ENCODE measurements at regions not wholly inside any gene's neighbourhood (a gene's known extent, or its start where the extent isn't known, plus 50 kb on each side); places are given as distances from the start of the nearest gene placed in this dataset.

GRCh38 chr10:121078672-121079102 lies 227.5 kb downstream of the WDR11 start:
- no peak overlapping the region for H3K4me2 ChIP-seq (ENCODE audit: control insufficient read depth, insufficient read depth)
- no peaks in the 10 kb centered on the region for H3K9me3 ChIP-seq (replicated peaks; ENCODE audit: control insufficient read depth, insufficient read depth, low read length)
- no peak for DNase-seq (ENCODE audit: low read depth, low spot score)
- ATAC-seq: no peak
- no peak overlapping the region for H3K9ac ChIP-seq (ENCODE audit: control insufficient read depth, insufficient read depth, low read length)
- no peaks in the 10 kb centered on the region for H4K20me1 ChIP-seq (ENCODE audit: control insufficient read depth, insufficient read depth)
- no peaks in the 10 kb centered on the region for H3K4me1 ChIP-seq (ENCODE audit: control insufficient read depth, insufficient read depth, low read length)
- intact Hi-C loops (cut with micrococcal nuclease; ENCODE audit: unreplicated experiment): no loop called here
- H3K4me3 ChIP-seq: no peak overlapping the region
- CTCF ChIA-PET: no interaction called here
- no peak overlapping the region for H3K27ac ChIP-seq (ENCODE audit: control insufficient read depth, insufficient read depth)
- H3K27me3 ChIP-seq (replicated peaks in 1 of 2; ENCODE audit: control insufficient read depth in 2 of 2, insufficient read depth in 2 of 2, low read length in 1 of 2): peaks cover 0 to 6% of the 10 kb centered on the region in 2 experiments; a peak in 2 of 4 replicates
- 39% methylated on average over 8 of the region's 8 CpGs for WGBS (ENCODE audit: insufficient coverage, insufficient replicate concordance, low lambda C conversion rate, missing lambda C conversion rate)
- no TSS peak for BruUV-seq (replicated peaks)
- POLR2A ChIA-PET: no interaction called here
- no peaks in the 10 kb centered on the region for H3K36me3 ChIP-seq (ENCODE audit: control insufficient read depth in 2 of 2, insufficient read depth in 2 of 2, low read length in 1 of 2)
- RAD21 ChIA-PET (ENCODE audit: unreplicated experiment): no interaction called here
- TF ChIP-seq RELA (IDR thresholded peaks at IDR 0.05; ENCODE audit: borderline replicate concordance, partially characterized antibody) (no peak), PBX3 (IDR thresholded peaks at IDR 0.05; ENCODE audit: insufficient replicate concordance, low read depth, low read length) (no peak), WRNIP1 (IDR thresholded peaks at IDR 0.05; ENCODE audit: borderline replicate concordance, low read depth, low read length) (no peak), ZNF24 (IDR thresholded peaks at IDR 0.05) (no peak), PKNOX1 (IDR thresholded peaks at IDR 0.05) (no peak), CUX1 (IDR thresholded peaks at IDR 0.05; ENCODE audit: insufficient replicate concordance, low read depth, low read length) (no peak), SUZ12 (IDR thresholded peaks at IDR 0.05; ENCODE audit: unreplicated experiment) (no peak), BRCA1 (IDR thresholded peaks at IDR 0.05; ENCODE audit: low read depth, low read length) (no peak), PRDM15 (CRISPR knock-in tag; IDR thresholded peaks at IDR 0.05) (no peak), ZSCAN29 (IDR thresholded peaks at IDR 0.05) (no peak), GABPA (IDR thresholded peaks at IDR 0.05; ENCODE audit: low read depth) (no peak)
- H2AFZ ChIP-seq (ENCODE audit: control insufficient read depth, low read depth, low read length): no peak overlapping the region
- in situ Hi-C loops (cut with MboI): no loop called here
- H3K79me2 ChIP-seq (ENCODE audit: control insufficient read depth, insufficient read depth, low read length): no peaks in the 10 kb centered on the region
- FAIRE-seq: no peak
- SMC1A ChIA-PET (ENCODE audit: uncharacterized antibody, unreplicated experiment): no interaction called here

All from GM12878 (cell line).